ENCODE measurements at regions not wholly inside any gene's neighbourhood (a gene's known extent, or its start where the extent isn't known, plus 50 kb on each side); places are given as distances from the start of the nearest gene placed in this dataset.
"Not testable (repeated sequence)": the region's sequence is repeated elsewhere in the genome, so short reads cannot be mapped to it uniquely, and the experiment has no call there.

DNA sequence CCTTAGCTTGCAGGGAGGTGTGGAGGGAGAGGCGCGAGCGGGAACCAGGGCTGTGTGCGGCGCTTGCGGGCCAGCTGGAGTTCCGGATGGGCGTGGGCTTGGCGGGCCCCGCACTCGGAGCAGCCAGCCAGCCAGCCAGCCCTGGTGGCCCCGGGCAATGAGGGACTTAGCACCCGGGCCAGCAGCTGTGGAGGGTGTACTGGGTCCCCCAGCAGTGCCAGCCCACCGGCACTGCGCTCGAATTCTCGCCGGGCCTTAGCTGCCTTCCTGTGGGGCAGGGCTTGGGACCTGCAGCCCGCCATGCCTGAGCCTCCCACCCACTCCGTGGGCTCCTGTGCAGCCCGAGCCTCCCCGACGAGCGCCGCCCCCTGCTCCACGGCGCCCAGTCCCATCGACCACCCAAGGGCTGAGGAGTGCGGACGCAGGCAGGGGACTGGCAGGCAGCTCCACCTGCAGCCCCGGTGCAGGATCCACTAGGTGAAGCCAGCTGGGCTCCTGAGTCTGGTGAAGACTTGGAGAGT lies 462.2 kb downstream of the ACTL7B start:
- not testable (repeated sequence) for DNase-seq

GRCh38 chr9:108392877-108393276 lies 462.9 kb downstream of the ACTL7B start:
- no peak for DNase-seq

DNA sequence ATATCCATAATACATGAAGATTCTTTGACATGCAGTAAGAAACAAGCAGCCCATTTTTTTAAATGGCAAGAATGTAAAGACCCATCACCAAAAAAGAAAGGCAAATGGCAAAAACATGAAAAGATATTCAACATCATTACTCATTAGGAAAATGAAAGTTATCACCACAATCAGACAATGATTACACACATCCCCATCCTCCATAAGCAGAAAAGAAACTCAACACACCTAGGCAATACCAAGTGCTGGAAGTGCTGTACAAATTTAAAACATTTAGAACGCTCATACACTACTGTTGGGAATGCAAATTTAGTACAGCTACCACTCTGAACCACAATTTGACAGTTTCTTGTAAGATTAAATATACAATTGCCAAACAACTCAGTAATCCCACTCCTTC lies 466.7 kb downstream of the ACTL7B start:
- no peak for DNase-seq

DNA sequence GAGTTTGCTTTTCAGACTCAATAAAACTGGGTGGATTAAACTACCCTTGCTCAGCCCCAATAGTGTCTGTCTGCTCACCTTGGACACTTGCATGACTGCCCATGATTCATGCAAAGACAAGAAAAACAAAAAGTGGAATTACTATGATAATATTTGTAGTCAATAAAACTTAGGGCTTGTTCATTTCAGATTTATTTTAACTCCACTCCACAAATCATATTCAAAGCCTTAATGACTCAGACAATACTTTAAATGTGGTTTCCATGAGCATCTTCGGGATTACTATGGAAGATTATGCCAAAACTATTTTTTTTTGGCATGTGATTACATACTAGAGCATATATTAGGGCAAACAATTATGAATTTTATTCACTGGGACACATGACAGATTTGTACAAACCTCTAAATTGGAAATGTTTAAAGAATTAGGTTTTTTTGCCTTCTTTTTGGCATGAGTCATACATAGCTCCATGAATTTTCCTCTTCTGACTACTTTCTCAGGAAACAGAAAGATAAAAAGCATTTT lies 468.9 kb downstream of the ACTL7B start:
- no peak for DNase-seq

GRCh38 chr9:108386032-108386431 lies 469.8 kb downstream of the ACTL7B start:
- no peak for DNase-seq

DNA sequence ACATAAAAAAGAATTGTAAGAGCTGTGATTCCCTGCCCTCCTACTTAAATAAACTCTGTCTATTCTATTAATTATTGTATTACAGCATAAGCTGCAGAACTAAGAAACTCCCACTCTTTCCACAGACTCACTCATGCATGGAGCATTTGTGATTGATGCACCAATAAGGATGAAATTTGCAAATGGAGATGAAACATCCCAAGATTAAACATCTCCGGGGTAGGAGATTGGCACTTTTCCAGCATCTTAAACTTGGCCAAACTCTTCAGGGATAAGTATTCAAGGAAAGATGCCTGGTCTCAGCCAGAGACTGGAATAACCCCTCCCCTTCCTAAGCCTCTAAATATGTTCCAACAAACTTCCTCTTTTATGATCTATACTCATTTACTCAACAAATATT lies 472.0 kb downstream of the ACTL7B start:
- DNase-seq, result no peak

DNA sequence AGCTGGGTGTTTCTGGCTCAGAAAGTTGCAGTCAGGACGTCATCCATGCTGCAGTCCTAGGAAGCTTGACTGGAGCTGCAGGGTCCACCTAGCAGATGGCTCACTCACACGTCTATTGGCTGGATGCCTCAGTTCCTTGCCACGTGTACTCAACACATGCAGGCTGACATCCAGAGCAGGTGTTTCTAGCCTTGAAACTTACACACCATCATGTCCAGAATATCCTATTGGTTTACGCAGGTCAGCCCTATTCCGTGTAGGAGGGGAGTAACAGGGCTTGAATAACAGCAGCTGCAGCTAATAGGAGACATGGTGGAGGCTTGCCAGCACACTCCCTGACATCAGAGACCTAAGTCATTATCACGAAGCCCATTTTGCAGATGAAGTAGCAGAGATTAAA lies 473.5 kb downstream of the ACTL7B start:
- DNase-seq, result peak; percentile 23

DNA sequence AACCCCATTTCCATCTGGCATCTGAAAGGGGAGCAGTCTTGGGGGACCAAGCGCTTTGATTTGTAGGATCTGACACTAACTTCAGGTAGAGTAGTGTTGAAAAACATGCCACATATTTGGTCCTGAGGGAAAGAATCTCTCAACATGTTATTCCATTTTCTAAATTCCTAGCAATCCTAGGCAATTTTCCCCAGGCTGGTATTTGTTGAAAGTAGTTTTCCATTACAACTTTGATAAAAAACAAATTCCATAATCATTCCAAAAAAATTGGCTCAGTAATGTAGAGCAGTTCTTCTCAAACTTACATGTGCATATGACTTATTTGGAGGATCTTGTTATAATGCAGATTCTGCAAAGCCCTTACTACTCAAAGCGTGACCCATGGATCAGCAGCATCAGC lies 477.9 kb downstream of the ACTL7B start:
- DNase-seq, result no peak

GRCh38 chr9:108377382-108377781 lies 478.4 kb downstream of the ACTL7B start:
- DNase-seq, result no peak

DNA sequence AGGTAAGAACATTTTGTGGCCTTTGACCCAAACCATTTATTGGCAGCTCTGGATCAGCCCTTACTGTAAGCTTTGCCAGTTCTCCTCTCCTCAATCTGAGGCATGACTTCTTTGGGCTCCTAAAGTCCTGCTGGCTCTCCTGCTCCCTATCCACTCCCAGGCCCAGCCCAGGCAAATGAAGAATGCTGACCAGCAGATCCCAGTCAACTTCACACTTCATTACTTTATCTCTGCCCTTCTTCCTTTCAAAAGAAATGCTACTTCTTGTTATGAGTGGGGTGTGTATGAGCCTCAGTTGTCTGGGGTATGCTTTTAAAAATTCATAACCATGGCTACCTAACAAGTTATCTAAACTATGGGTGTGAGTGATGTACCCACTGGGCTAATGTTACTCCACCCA lies 479.6 kb downstream of the ACTL7B start:
- no peak for DNase-seq

DNA sequence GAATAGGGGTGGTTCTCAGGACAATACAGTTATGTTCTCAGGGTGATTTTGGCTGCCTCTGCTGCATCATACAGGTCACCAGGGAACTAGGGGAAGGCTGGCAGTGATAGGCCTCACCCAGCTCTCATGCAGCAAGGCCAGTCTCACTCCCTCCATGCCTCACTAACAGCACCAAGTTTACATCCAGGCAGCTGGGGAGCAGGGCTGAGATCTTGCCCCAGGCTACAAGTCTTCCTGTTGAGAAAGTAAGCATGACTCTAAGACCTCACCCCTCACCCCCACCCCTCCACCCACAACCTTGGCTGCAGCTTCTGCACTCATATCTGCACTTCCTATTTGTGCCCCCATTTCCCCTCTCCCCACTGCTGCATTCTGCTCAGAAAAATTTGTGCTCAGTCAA lies 481.2 kb downstream of the ACTL7B start:
- no peak for DNase-seq

- DNase-seq, result no peak
Observed at GRCh38 chr9:108367188-108367587, 488.6 kb downstream of the ACTL7B start.

- peak; percentile 94 for DNase-seq
Observed at GRCh38 chr9:108363311-108363710, 492.5 kb downstream of the ACTL7B start.

DNA sequence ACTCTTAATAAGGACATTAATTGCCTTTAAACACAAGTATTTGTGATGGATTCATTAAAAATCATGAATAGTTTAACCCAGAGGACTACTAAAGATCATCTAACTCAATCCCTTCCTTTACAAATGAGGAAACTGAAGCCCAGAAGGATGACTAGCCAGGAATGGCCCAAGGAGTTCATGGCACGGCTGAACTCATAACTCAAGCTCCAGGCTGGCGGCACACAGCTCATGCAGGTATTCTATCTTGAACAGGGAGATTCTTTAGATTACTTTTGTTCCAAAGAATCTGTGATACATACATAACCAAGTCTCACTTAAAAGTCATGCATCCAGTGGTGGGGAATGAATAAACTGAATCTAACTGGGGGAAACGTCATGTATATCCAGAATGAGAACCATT lies 495.5 kb downstream of the ACTL7B start:
- no peak for DNase-seq

DNA sequence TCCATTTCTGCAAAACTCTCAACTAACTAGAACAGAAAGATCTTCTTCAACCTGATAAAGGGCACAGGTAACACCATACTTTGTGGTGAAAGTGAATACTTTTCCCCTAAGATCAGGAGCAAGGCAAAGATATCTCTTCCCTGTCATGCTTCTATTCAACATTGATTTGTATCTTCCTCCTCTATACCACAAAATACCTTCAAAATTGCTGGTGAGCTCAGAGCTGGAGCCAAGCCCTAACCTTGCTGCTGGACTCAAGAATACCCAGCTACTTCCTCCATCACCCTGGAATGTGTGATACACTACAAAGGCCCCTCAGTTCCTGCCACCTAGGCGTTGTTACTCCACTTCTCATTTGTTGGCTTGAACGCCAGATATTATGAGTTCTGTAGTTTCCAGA lies 499.0 kb downstream of the ACTL7B start:
- DNase-seq, result no peak

- no peak for DNase-seq
Observed at GRCh38 chr9:108351571-108351970, 504.2 kb downstream of the ACTL7B start.

DNA sequence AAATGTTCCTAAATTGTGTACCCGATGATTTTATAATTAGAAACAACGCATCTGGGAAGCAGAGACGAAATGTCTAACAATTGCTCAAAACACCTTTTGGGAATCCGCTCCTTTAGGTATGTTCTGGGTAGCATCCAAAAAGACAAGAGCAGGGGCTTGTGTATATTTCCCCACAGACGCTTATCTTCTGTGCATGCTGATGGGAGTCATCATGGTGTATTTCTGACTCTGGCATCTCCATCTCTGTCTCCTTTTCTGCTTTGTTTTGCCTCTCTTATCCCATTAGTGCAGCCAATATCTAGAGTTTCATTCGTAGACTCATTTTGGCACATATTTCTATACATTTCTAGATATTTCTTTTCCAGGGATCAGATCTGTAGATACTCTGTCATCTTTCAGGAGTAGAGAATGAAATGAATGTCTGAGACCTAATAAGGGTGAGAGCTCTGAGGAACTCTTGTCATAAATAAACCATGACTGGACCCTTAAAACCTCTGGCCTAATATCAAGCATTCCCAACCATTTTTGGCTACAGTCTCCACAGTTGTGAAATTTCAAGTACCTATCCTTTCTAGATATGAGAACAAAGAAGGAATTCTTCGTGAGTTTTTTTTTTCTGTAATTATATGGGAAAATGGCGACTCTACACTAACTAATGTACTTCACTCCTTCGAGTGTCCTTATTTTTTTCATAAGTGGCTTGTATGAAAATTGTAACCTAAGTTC lies 508.2 kb downstream of the ACTL7B start:
- DNase-seq, result no peak

- no peak for DNase-seq
Observed at GRCh38 chr9:108345826-108346225, 510.0 kb downstream of the ACTL7B start.

DNA sequence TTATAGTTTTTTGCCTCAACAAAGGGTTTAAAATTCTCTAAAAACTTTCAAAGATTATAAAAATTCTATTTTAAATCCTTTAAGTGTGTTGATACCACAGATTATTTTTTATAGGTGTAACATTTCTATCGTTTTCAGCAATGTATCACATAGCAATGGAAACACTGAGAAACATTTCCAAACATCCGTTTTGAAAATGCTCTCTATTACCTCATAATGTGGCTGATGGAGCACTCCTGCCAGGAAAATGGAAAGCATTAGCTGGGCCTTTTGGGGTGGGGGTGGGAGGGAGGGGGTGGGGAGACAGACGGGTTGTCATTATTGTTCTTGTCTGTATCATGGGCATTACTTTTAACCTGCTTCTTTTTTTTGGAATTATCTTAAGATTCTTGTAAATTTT lies 516.5 kb downstream of the ACTL7B start:
- DNase-seq, result no peak

- DNase-seq, result no peak
Observed at GRCh38 chr9:108336575-108336974, 519.2 kb downstream of the ACTL7B start.

DNA sequence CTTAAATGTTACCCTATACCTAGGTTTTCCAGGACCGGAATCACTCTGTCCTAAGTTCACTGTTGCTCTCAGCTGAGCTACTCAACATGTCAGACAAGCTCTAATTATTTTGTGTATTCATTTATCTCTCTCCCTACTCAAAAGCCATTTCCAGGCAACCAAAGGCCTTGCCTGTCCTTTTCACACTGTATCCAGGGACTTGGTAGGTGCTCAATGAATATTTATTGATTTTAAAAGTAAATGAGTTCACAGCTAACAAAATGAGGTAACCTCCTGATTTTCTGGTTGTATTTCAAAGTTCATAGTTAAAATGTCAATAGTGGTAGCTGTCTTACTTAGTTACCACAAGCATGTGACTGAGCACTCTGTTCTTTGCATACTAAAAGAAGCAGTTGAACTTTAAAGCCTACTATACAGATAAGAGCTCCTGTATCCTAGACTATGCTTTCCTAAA lies 522.2 kb downstream of the ACTL7B start:
- DNase-seq, result no peak

GRCh38 chr9:108331596-108331995 lies 524.2 kb downstream of the ACTL7B start:
- DNase-seq, result no peak

DNA sequence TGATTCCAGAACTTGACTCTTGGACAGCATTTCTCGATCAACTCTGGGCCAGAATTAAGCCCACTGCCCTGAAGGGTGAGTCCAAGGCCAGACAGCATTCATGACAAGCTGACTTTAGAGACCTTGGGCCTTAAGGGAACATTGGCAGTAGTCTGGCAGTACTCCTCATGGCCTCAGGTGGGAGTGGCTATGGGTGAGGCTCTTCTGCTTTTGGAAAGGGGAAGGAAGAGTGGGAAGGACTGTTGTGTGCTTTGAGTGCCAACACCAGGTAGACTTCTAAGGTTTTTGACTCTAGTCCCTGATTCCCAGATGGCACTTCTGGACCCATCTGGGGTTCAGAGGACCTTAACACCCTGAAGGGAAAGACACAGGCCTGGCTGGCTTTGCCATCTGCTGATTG lies 530.4 kb downstream of the ACTL7B start:
- DNase-seq, result no peak

DNA sequence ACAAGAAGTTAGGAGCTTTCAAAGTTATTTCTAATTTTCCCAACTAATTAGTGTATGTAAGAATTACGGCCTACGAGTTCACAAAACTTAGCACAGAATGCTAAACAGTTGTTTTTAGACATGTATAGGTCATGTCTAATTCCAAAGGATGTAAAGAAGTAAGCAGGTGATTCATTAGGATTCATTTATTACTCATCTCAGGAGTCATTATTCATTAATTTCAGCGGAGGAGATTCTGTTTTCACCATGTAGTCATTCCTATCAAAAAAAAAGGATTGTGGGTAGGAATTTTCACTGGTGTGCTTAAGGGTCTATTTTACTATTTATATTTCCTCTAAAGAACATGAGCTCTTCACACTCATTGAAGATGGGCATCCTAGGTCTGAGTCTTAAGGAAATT lies 532.2 kb downstream of the ACTL7B start:
- DNase-seq, result no peak

Measured in NCI-H345 (cell line).